ENCODE measurements at regions not wholly inside any gene's neighbourhood (a gene's known extent, or its start where the extent isn't known, plus 50 kb on each side); places are given as distances from the start of the nearest gene placed in this dataset.

- H3K4me1 ChIP-seq (ENCODE audit: insufficient read depth), result no peaks in the 10 kb centered on the region
- no peaks in the 10 kb centered on the region for H3K36me3 ChIP-seq (ENCODE audit: insufficient read depth)
- DNase-seq (ENCODE audit: extremely low spot score), result no peak
- no peak overlapping the region for H3K4me3 ChIP-seq (ENCODE audit: low read depth, low read length)
- WGBS, result 97% methylated on average over 3 of the region's 3 CpGs
- H3K27ac ChIP-seq (ENCODE audit: low read depth), result no peak overlapping the region
Observed at GRCh38 chr9:26012797-26013196, 334.6 kb upstream of the TUSC1 start.

GRCh38 chr9:25994605-25995004 is 316.4 kb upstream of the TUSC1 start:
- DNase-seq (ENCODE audit: extremely low spot score), result no peak
- H3K27ac ChIP-seq (ENCODE audit: low read depth), result no peak overlapping the region
- H3K36me3 ChIP-seq (ENCODE audit: insufficient read depth), result no peaks in the 10 kb centered on the region
- no peaks in the 10 kb centered on the region for H3K4me1 ChIP-seq (ENCODE audit: insufficient read depth)
- H3K4me3 ChIP-seq (ENCODE audit: low read depth, low read length), result no peak overlapping the region
- 71% methylated on average over 6 of the region's 6 CpGs for WGBS

- WGBS, result 83% methylated on average over 1 of the region's 1 CpG
- Histone ChIP-seq H3K4me1 (ENCODE audit: insufficient read depth) (no peaks in the 10 kb centered on the region), H3K4me3 (ENCODE audit: low read depth, low read length) (no peak overlapping the region), H3K36me3 (ENCODE audit: insufficient read depth) (no peaks in the 10 kb centered on the region), H3K27ac (ENCODE audit: low read depth) (no peak overlapping the region)
- no peak for DNase-seq (ENCODE audit: extremely low spot score)
Observed at GRCh38 chr9:25990376-25990775, 312.1 kb upstream of the TUSC1 start.

- DNase-seq (ENCODE audit: extremely low spot score), result no peak
- Histone ChIP-seq H3K27ac (ENCODE audit: low read depth) (no peak overlapping the region), H3K36me3 (ENCODE audit: insufficient read depth) (no peaks in the 10 kb centered on the region), H3K4me1 (ENCODE audit: insufficient read depth) (no peaks in the 10 kb centered on the region), H3K4me3 (ENCODE audit: low read depth, low read length) (no peak overlapping the region)
- WGBS, result 85% methylated on average over 1 of the region's 1 CpG
Observed at GRCh38 chr9:25975667-25976066, 297.4 kb upstream of the TUSC1 start.

GRCh38 chr9:25964239-25964638 is 286.0 kb upstream of the TUSC1 start:
- no peak for DNase-seq (ENCODE audit: extremely low spot score)
- H3K27ac ChIP-seq (ENCODE audit: low read depth), result no peak overlapping the region
- 55% methylated on average over 3 of the region's 3 CpGs for WGBS

GRCh38 chr9:25960178-25960577 is 281.9 kb upstream of the TUSC1 start:
- Histone ChIP-seq H3K4me1 (ENCODE audit: insufficient read depth) (no peaks in the 10 kb centered on the region), H3K27ac (ENCODE audit: low read depth) (no peak overlapping the region), H3K4me3 (ENCODE audit: low read depth, low read length) (no peak overlapping the region), H3K36me3 (ENCODE audit: insufficient read depth) (no peaks in the 10 kb centered on the region)
- no peak for DNase-seq (ENCODE audit: extremely low spot score)
- 61% methylated on average over 3 of the region's 3 CpGs for WGBS

More at GRCh38 chr9:25964239-25964638, 286.0 kb upstream of the TUSC1 start:
- H3K36me3 ChIP-seq (ENCODE audit: insufficient read depth), result no peaks in the 10 kb centered on the region
- H3K4me3 ChIP-seq (ENCODE audit: low read depth, low read length), result no peak overlapping the region
- H3K4me1 ChIP-seq (ENCODE audit: insufficient read depth), result no peaks in the 10 kb centered on the region

- no peak for DNase-seq (ENCODE audit: extremely low spot score)
- no peaks in the 10 kb centered on the region for H3K36me3 ChIP-seq (ENCODE audit: insufficient read depth)
- no peaks in the 10 kb centered on the region for H3K4me1 ChIP-seq (ENCODE audit: insufficient read depth)
Observed at GRCh38 chr9:25954209-25954608, 276.0 kb upstream of the TUSC1 start.

GRCh38 chr9:25948182-25948581 is 269.9 kb upstream of the TUSC1 start:
- H3K4me3 ChIP-seq (ENCODE audit: low read depth, low read length), result no peak overlapping the region
- no peaks in the 10 kb centered on the region for H3K4me1 ChIP-seq (ENCODE audit: insufficient read depth)
- H3K36me3 ChIP-seq (ENCODE audit: insufficient read depth), result no peaks in the 10 kb centered on the region
- no peak overlapping the region for H3K27ac ChIP-seq (ENCODE audit: low read depth)
- DNase-seq (ENCODE audit: extremely low spot score), result no peak

More at GRCh38 chr9:25954209-25954608, 276.0 kb upstream of the TUSC1 start:
- Histone ChIP-seq H3K4me3 (ENCODE audit: low read depth, low read length) (no peak overlapping the region), H3K27ac (ENCODE audit: low read depth) (no peak overlapping the region)

- DNase-seq (ENCODE audit: extremely low spot score), result no peak
- Histone ChIP-seq H3K4me1 (ENCODE audit: insufficient read depth) (no peaks in the 10 kb centered on the region), H3K4me3 (ENCODE audit: low read depth, low read length) (no peak overlapping the region), H3K27ac (ENCODE audit: low read depth) (no peak overlapping the region), H3K36me3 (ENCODE audit: insufficient read depth) (no peaks in the 10 kb centered on the region)
- 78% methylated on average over 1 of the region's 1 CpG for WGBS
Observed at GRCh38 chr9:25939126-25939525, 260.9 kb upstream of the TUSC1 start.

GRCh38 chr9:25936031-25936430 is 257.8 kb upstream of the TUSC1 start:
- Histone ChIP-seq H3K4me1 (ENCODE audit: insufficient read depth) (no peaks in the 10 kb centered on the region), H3K27ac (ENCODE audit: low read depth) (no peak overlapping the region), H3K36me3 (ENCODE audit: insufficient read depth) (no peaks in the 10 kb centered on the region), H3K4me3 (ENCODE audit: low read depth, low read length) (no peak overlapping the region)
- no peak for DNase-seq (ENCODE audit: extremely low spot score)
- WGBS, result 71% methylated on average over 1 of the region's 1 CpG

GRCh38 chr9:25935188-25935587 is 256.9 kb upstream of the TUSC1 start:
- WGBS, result 67% methylated on average over 2 of the region's 2 CpGs
- no peak overlapping the region for H3K4me3 ChIP-seq (ENCODE audit: low read depth, low read length)
- no peaks in the 10 kb centered on the region for H3K36me3 ChIP-seq (ENCODE audit: insufficient read depth)
- H3K4me1 ChIP-seq (ENCODE audit: insufficient read depth), result no peaks in the 10 kb centered on the region
- DNase-seq (ENCODE audit: extremely low spot score), result no peak
- H3K27ac ChIP-seq (ENCODE audit: low read depth), result no peak overlapping the region

- WGBS, result 75% methylated on average over 2 of the region's 2 CpGs
- H3K4me3 ChIP-seq (ENCODE audit: low read depth, low read length), result no peak overlapping the region
- no peak overlapping the region for H3K27ac ChIP-seq (ENCODE audit: low read depth)
- H3K4me1 ChIP-seq (ENCODE audit: insufficient read depth), result no peaks in the 10 kb centered on the region
- no peak for DNase-seq (ENCODE audit: extremely low spot score)
- H3K36me3 ChIP-seq (ENCODE audit: insufficient read depth), result no peaks in the 10 kb centered on the region
Observed at GRCh38 chr9:25918761-25919160, 240.5 kb upstream of the TUSC1 start.

GRCh38 chr9:25917731-25918362 is 239.6 kb upstream of the TUSC1 start:
- no peak overlapping the region for H3K27ac ChIP-seq (ENCODE audit: low read depth)
- no peak for DNase-seq (ENCODE audit: extremely low spot score)
- no peaks in the 10 kb centered on the region for H3K36me3 ChIP-seq (ENCODE audit: insufficient read depth)
- no peak overlapping the region for H3K4me3 ChIP-seq (ENCODE audit: low read depth, low read length)
- H3K4me1 ChIP-seq (ENCODE audit: insufficient read depth), result no peaks in the 10 kb centered on the region

GRCh38 chr9:25913806-25914205 is 235.6 kb upstream of the TUSC1 start:
- WGBS, result 82% methylated on average over 4 of the region's 4 CpGs
- no peak overlapping the region for H3K27ac ChIP-seq (ENCODE audit: low read depth)
- H3K4me3 ChIP-seq (ENCODE audit: low read depth, low read length), result no peak overlapping the region
- no peak for DNase-seq (ENCODE audit: extremely low spot score)
- H3K36me3 ChIP-seq (ENCODE audit: insufficient read depth), result no peaks in the 10 kb centered on the region
- no peaks in the 10 kb centered on the region for H3K4me1 ChIP-seq (ENCODE audit: insufficient read depth)

- no peaks in the 10 kb centered on the region for H3K36me3 ChIP-seq (ENCODE audit: insufficient read depth)
- H3K27ac ChIP-seq (ENCODE audit: low read depth), result no peak overlapping the region
- no peaks in the 10 kb centered on the region for H3K4me1 ChIP-seq (ENCODE audit: insufficient read depth)
- no peak overlapping the region for H3K4me3 ChIP-seq (ENCODE audit: low read depth, low read length)
- no peak for DNase-seq (ENCODE audit: extremely low spot score)
- WGBS, result 39% methylated on average over 1 of the region's 1 CpG
Observed at GRCh38 chr9:25904701-25905100, 226.5 kb upstream of the TUSC1 start.
